Adrenal gland (tissue), 9 donors: ENCODE measurements at regions not wholly inside any gene's neighbourhood (a gene's known extent, or its start where the extent isn't known, plus 50 kb on each side); places are given as distances from the start of the nearest gene placed in this dataset.

Experiments used
- DNase-seq, 7 donors: peaks; one replicate each; pipeline ENCODE4 v3.0.0-alpha.2; 2019 to 2020
- H3K27ac ChIP-seq, 5 donors: fragments of 200-600 bp; sonication (generic) in 4 of 5; 1 replicate in 3 of 5; 2 replicates in 2 of 5; pipeline versions ENCODE4 v1.5.1 to v1.8.0; 2016 to 2020; ENCODE audit warnings: mild to moderate bottlenecking in 1 of 5
- H3K27me3 ChIP-seq: fragments of 200-600 bp; 2 replicates; pipeline ENCODE4 v1.8.0; 2021
- H3K36me3 ChIP-seq, 2 donors: fragments of 200-600 bp; replicated peaks in 1 of 2; 1 replicate in 1 of 2; 2 replicates in 1 of 2; pipeline versions ENCODE4 v1.5.1 to v1.8.0; 2018 to 2022
- H3K4me1 ChIP-seq, 2 donors: fragments of 200-600 bp; replicated peaks in 1 of 2; 1 replicate in 1 of 2; 2 replicates in 1 of 2; pipeline versions ENCODE4 v1.5.1 to v1.8.0; 2018 to 2021
- H3K4me3 ChIP-seq, 4 donors: fragments of 200-600 bp; sonication (generic) in 3 of 4; one replicate each; pipeline ENCODE4 v1.5.1; 2016 to 2018
- H3K9me3 ChIP-seq, 3 donors: fragments of 200-600 bp; sonication (generic) in 1 of 3; replicated peaks in 1 of 3; 1 replicate in 2 of 3; 2 replicates in 1 of 3; pipeline versions ENCODE4 v1.5.1 to v1.8.0; 2016 to 2021
- CTCF ChIP-seq, 6 experiments: fragments of 450-650 bp in 4 of 6; fragments of 200-600 bp in 2 of 6; sonication (generic) in 1 of 6; IDR thresholded peaks; 1 replicate in 5 of 6; 2 replicates in 1 of 6; pipeline versions ENCODE4 v1.5.1 to v1.8.0; 2016 to 2021; ENCODE audit warnings: antibody characterized with exemption in 6 of 6, mild to moderate bottlenecking in 2 of 6, moderate library complexity in 1 of 6
- POLR2A ChIP-seq, 2 donors: fragments of 450-650 bp; IDR thresholded peaks; one replicate each; pipeline ENCODE4 v1.6.1; 2017; ENCODE audit warnings: antibody characterized with exemption in 2 of 2, mild to moderate bottlenecking in 2 of 2, moderate library complexity in 1 of 2
- WGBS, 4 donors: extraction: QIAGEN DNeasy Blood & Tissue Kit in 2 of 4; methylation state at CpG; one replicate each; pipeline versions ENCODE4 v1.1.5 to v1.1.7; 2013 to 2017; 5-methylcytosine and 5-hydroxymethylcytosine counted together
- intact Hi-C, 2 donors: fragments of 100-400 bp; cut with DNase I; formaldehyde crosslinking; loops; one replicate each; pipeline versions ENCODE4 v1.14.1 to v1.15.0; 2022 to 2023
- donor health status: healthy with polysubstance abuse.
- donor health status: Bipolar disorder and iron deficiency.
- donor health status: DM: yes; HTN: yes; CAD: no.
- donor health status: DM: no; HTN: no; CAD: no.
- donor health status: DM: no; HTN: no; CAD: no.

DNA sequence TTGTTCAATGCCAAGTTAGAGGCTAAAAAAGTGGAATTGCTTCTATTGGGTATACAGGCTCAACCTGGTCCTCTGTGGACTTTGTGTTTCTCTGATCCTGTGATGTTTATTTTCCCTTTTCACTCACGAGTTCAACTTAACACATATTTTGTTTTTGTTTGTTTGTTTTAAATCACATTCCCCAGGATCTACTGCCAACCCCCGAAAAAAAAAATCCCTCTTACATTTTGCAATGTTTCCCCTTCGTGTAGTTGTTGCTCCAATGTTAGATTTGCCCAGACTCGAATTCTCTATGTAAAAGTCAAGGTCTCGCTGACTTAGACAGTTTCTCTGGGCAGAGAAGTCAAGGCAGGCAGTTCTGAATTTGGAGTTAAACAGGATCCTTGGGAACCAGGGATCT lies 876.4 kb downstream of the CCSER2 start:
- DNase-seq = no peak
- H3K4me3 ChIP-seq = no peak overlapping the region
- H3K36me3 ChIP-seq = no peaks in the 10 kb centered on the region
- intact Hi-C loops = no loop called here
- H3K4me1 ChIP-seq = no peaks in the 10 kb centered on the region
- WGBS, 4 donors = 43 to 57% (median 51%) methylated on average over 5 of the region's 5 CpGs
- no peak overlapping the region for H3K27ac ChIP-seq
- no peaks in the 10 kb centered on the region for H3K9me3 ChIP-seq
- no peaks in the 10 kb centered on the region for H3K27me3 ChIP-seq
- TF ChIP-seq CTCF (IDR thresholded peaks at IDR 0.05) (no peak), POLR2A (IDR thresholded peaks at IDR 0.05) (no peak)

- WGBS, 4 donors = 47 to 100% (median 65%) methylated on average over 1 of the region's 1 CpG
- H3K4me3 ChIP-seq = no peak overlapping the region
- no peak for DNase-seq
- H3K27me3 ChIP-seq = no peaks in the 10 kb centered on the region
- TF ChIP-seq POLR2A (IDR thresholded peaks at IDR 0.05) = no peak
- TF ChIP-seq CTCF (IDR thresholded peaks at IDR 0.05) = no peak
- no peak overlapping the region for H3K27ac ChIP-seq
- intact Hi-C loops = no loop called here
- no peaks in the 10 kb centered on the region for H3K4me1 ChIP-seq
- no peaks in the 10 kb centered on the region for H3K9me3 ChIP-seq
- no peaks in the 10 kb centered on the region for H3K36me3 ChIP-seq
Measured at GRCh38 chr10:85212526-85212925, 884.1 kb downstream of the CCSER2 start.

- Histone ChIP-seq H3K9me3 (no peaks in the 10 kb centered on the region), H3K4me3 (no peak overlapping the region), H3K4me1 (no peaks in the 10 kb centered on the region), H3K36me3 (no peaks in the 10 kb centered on the region), H3K27ac (no peak overlapping the region), H3K27me3 (no peaks in the 10 kb centered on the region)
- DNase-seq = no peak
- TF ChIP-seq POLR2A (IDR thresholded peaks at IDR 0.05) (no peak), CTCF (IDR thresholded peaks at IDR 0.05) (no peak)
- WGBS, 4 donors = 80 to 100% (median 88%) methylated on average over 1 of the region's 1 CpG; no CpG with 5 or more reads in 1 of the 4 donors
- intact Hi-C loops = no loop called here
Measured at GRCh38 chr10:85213493-85213892, 885.1 kb downstream of the CCSER2 start.

GRCh38 chr10:85222300-85222699 lies 893.9 kb downstream of the CCSER2 start:
- Histone ChIP-seq H3K27ac (no peak overlapping the region), H3K4me3 (no peak overlapping the region), H3K27me3 (no peaks in the 10 kb centered on the region), H3K4me1 (no peaks in the 10 kb centered on the region), H3K36me3 (no peaks in the 10 kb centered on the region), H3K9me3 (no peaks in the 10 kb centered on the region)
- 76 to 84% (median 81%) methylated on average over 2 of the region's 2 CpGs for WGBS, 4 donors
- no peak for DNase-seq
- TF ChIP-seq POLR2A (IDR thresholded peaks at IDR 0.05) (no peak), CTCF (IDR thresholded peaks at IDR 0.05) (peak in 2 of 6 experiments; percentile 4 to 21)
- intact Hi-C loops = no loop called here
